IMR-90 (cell line): ENCODE measurements at regions not wholly inside any gene's neighbourhood (a gene's known extent, or its start where the extent isn't known, plus 50 kb on each side); places are given as distances from the start of the nearest gene placed in this dataset.

Experiments
- ATAC-seq: fragments of 200-7000 bp; cut with Tn5 transposase; 2 replicates; pipeline ENCODE4 v1.9.1; 2020; ENCODE audit warnings: low read depth, mild to moderate bottlenecking, moderate library complexity
- BruUV-seq: library from RNA; stranded (reverse); fragments of 400-500 nt; replicated peaks from 2 replicates; lab custom pipeline; 2021; lab: Mats Ljungman, UMichigan
- CTCF ChIA-PET: fragments of 300-600 bp; formaldehyde crosslinking; extraction: SDS; loops from one replicate; lab custom pipeline; 2021; ENCODE audit warnings: antibody characterized with exemption; lab: Yijun Ruan, JAX
- POLR2A ChIA-PET: fragments of 300-600 bp; sonication (Branson Sonifier 250); formaldehyde crosslinking; loops from one replicate; lab custom pipeline; 2022; ENCODE audit warnings: antibody characterized with exemption; ENCODE audit not compliant: unreplicated experiment; lab: Charles Lee
- DNase-seq: peaks from one replicate; pipeline ENCODE4 v3.0.0; 2013
- H2AFZ ChIP-seq: replicated peaks from 2 replicates; pipeline ENCODE3; 2013; ENCODE audit warnings: low read length, mild to moderate bottlenecking; ENCODE audit not compliant: poor library complexity
- H2AK5ac ChIP-seq: 2 replicates; pipeline ENCODE4 v1.6.1; 2013; ENCODE audit warnings: low read depth, low read length, inconsistent platforms
- H2AK9ac ChIP-seq: replicated peaks from 2 replicates; pipeline ENCODE3; 2013; ENCODE audit warnings: mild to moderate bottlenecking, low read depth, low read length, moderate library complexity; ENCODE audit not compliant: poor library complexity
- H2BK120ac ChIP-seq: 2 replicates; pipeline ENCODE4 v1.6.1; 2013; ENCODE audit warnings: low read depth, low read length, inconsistent platforms
- H2BK15ac ChIP-seq: 3 replicates; pipeline ENCODE4 v1.6.1; 2013; ENCODE audit warnings: low read depth, low read length, inconsistent platforms
- H2BK20ac ChIP-seq: 2 replicates; pipeline ENCODE4 v1.6.1; 2013; ENCODE audit warnings: low read depth, mild to moderate bottlenecking, inconsistent platforms, low read length, moderate library complexity
- H2BK5ac ChIP-seq: 2 replicates; pipeline ENCODE4 v1.6.1; 2013; ENCODE audit warnings: mild to moderate bottlenecking, low read depth, low read length, inconsistent platforms; ENCODE audit not compliant: poor library complexity, severe bottlenecking
- H3K14ac ChIP-seq: replicated peaks from 2 replicates; pipeline ENCODE4 v1.6.1; 2013; ENCODE audit warnings: low read depth, low read length, inconsistent platforms
- H3K18ac ChIP-seq: 2 replicates; pipeline ENCODE4 v1.6.1; 2013; ENCODE audit warnings: low read depth, low read length, control low read depth
- H3K23ac ChIP-seq: 2 replicates; pipeline ENCODE4 v1.6.1; 2013; ENCODE audit warnings: low read depth, low read length, inconsistent platforms
- H3K27ac ChIP-seq: 2 replicates; pipeline ENCODE4 v1.5.1; 2013; ENCODE audit warnings: mild to moderate bottlenecking, control low read depth, low read length; ENCODE audit not compliant: insufficient read depth
- H3K27me3 ChIP-seq: 2 replicates; pipeline ENCODE4 v1.6.1; 2013; ENCODE audit warnings: low read length; ENCODE audit not compliant: control insufficient read depth, insufficient read depth
- H3K36me3 ChIP-seq: 2 replicates; pipeline ENCODE4 v1.6.1; 2013; ENCODE audit warnings: low read length, mixed read lengths; ENCODE audit not compliant: control insufficient read depth, insufficient read depth
- H3K4ac ChIP-seq: 2 replicates; pipeline ENCODE4 v1.6.1; 2013; ENCODE audit warnings: low read depth, low read length, inconsistent platforms
- H3K4me1 ChIP-seq: 2 replicates; pipeline ENCODE4 v1.6.1; 2013; ENCODE audit warnings: low read length, mixed read lengths; ENCODE audit not compliant: control insufficient read depth, insufficient read depth
- H3K4me2 ChIP-seq: 2 replicates; pipeline ENCODE4 v1.6.1; 2013; ENCODE audit warnings: low read depth, mild to moderate bottlenecking, control low read depth, low read length, moderate library complexity
- H3K4me3 ChIP-seq: 2 replicates; pipeline ENCODE4 v1.5.1; 2013; ENCODE audit warnings: low read depth, mild to moderate bottlenecking, control low read depth, low read length, moderate library complexity; ENCODE audit not compliant: insufficient read depth
- H3K56ac ChIP-seq: 2 replicates; pipeline ENCODE4 v1.6.1; 2013; ENCODE audit warnings: low read length, inconsistent platforms; ENCODE audit not compliant: insufficient read depth; ENCODE audit errors: extremely low read depth
- H3K79me1 ChIP-seq, 2 experiments: 2 replicates each; pipeline ENCODE4 v1.6.1; 2013; ENCODE audit warnings: low read length in 2 of 2, inconsistent platforms in 1 of 2, low read depth in 1 of 2
- H3K9ac ChIP-seq: 2 replicates; pipeline ENCODE4 v1.6.1; 2013; ENCODE audit warnings: low read depth, low read length, control low read depth
- H3K9me1 ChIP-seq: 2 replicates; pipeline ENCODE4 v1.6.1; 2013; ENCODE audit warnings: low read length, inconsistent platforms; ENCODE audit not compliant: insufficient read depth
- H3K9me3 ChIP-seq: 2 replicates; pipeline ENCODE4 v1.6.1; 2013; ENCODE audit warnings: low read length; ENCODE audit not compliant: control insufficient read depth, insufficient read depth
- H4K20me1 ChIP-seq: 2 replicates; pipeline ENCODE4 v1.6.1; 2013; ENCODE audit warnings: low read length, inconsistent platforms; ENCODE audit not compliant: insufficient read depth
- H4K5ac ChIP-seq: 2 replicates; pipeline ENCODE4 v1.6.1; 2013; ENCODE audit warnings: mild to moderate bottlenecking, low read depth, low read length, control low read depth
- H4K8ac ChIP-seq, 2 experiments: 2 replicates each; pipeline ENCODE4 v1.6.1; 2013; ENCODE audit warnings: low read depth in 2 of 2, low read length in 2 of 2, control low read depth in 1 of 2, inconsistent platforms in 1 of 2
- H4K91ac ChIP-seq: 2 replicates; pipeline ENCODE4 v1.6.1; 2013; ENCODE audit warnings: low read depth, low read length, inconsistent platforms; ENCODE audit not compliant: insufficient read depth
- BHLHE40 ChIP-seq: fragments of 150-350 bp; IDR thresholded peaks from 2 replicates; pipeline ENCODE4 v1.6.1; 2016; ENCODE audit warnings: mild to moderate bottlenecking, low read depth, low read length
- CEBPB ChIP-seq: IDR thresholded peaks from 2 replicates; pipeline ENCODE4 v1.6.1; 2012; ENCODE audit warnings: low read depth, low read length, improper control_type of control experiment
- CHD1 ChIP-seq: IDR thresholded peaks from 2 replicates; pipeline ENCODE4 v1.6.1; 2012; ENCODE audit warnings: low read depth, low read length, improper control_type of control experiment
- FOS ChIP-seq: fragments of 150-350 bp; IDR thresholded peaks from 2 replicates; pipeline ENCODE4 v1.6.1; 2016; ENCODE audit warnings: low read depth, low read length
- MAFK ChIP-seq: IDR thresholded peaks from 2 replicates; pipeline ENCODE4 v1.6.1; 2012; ENCODE audit warnings: low read depth, low read length, improper control_type of control experiment
- MAZ ChIP-seq: IDR thresholded peaks from 2 replicates; pipeline ENCODE4 v1.6.1; 2012; ENCODE audit warnings: low read depth, mild to moderate bottlenecking, low read length, improper control_type of control experiment, moderate library complexity, borderline replicate concordance
- MXI1 ChIP-seq: IDR thresholded peaks from 2 replicates; pipeline ENCODE4 v1.6.1; 2012; ENCODE audit warnings: low read depth, mild to moderate bottlenecking, low read length, moderate library complexity, borderline replicate concordance
- NFE2L2 ChIP-seq: fragments of 150-350 bp; IDR thresholded peaks from 2 replicates; pipeline ENCODE4 v1.6.1; 2016; ENCODE audit warnings: low read depth, mild to moderate bottlenecking, low read length
- POLR2A ChIP-seq: IDR thresholded peaks from 2 replicates; pipeline ENCODE4 v1.6.1; 2012; ENCODE audit warnings: mild to moderate bottlenecking, low read depth, low read length
- RAD21 ChIP-seq: IDR thresholded peaks from 2 replicates; pipeline ENCODE4 v1.6.1; 2012; ENCODE audit warnings: low read length, improper control_type of control experiment
- RCOR1 ChIP-seq: IDR thresholded peaks from 2 replicates; pipeline ENCODE4 v1.6.1; 2012; ENCODE audit warnings: mild to moderate bottlenecking, low read length, improper control_type of control experiment; ENCODE audit not compliant: insufficient replicate concordance
- RFX5 ChIP-seq: IDR thresholded peaks from 2 replicates; pipeline ENCODE4 v1.8.0; 2012; ENCODE audit warnings: low read depth, mild to moderate bottlenecking, low read length, moderate library complexity
- SMC3 ChIP-seq: fragments of 150-350 bp; IDR thresholded peaks from 2 replicates; pipeline ENCODE4 v1.6.1; 2016; ENCODE audit warnings: low read depth, mild to moderate bottlenecking, antibody characterized with exemption, low read length, moderate library complexity
- WGBS, 2 experiments: methylation state at CpG; one replicate each; pipeline versions ENCODE4 v1.1.5 to v1.1.7; 2013; ENCODE audit warnings: missing lambda C conversion rate in 2 of 2; ENCODE audit not compliant: insufficient read length in 1 of 2; ENCODE audit errors: extremely low coverage in 2 of 2; 5-methylcytosine and 5-hydroxymethylcytosine counted together
- dilution Hi-C: fragments of 300-500 bp; cut with HindIII; formaldehyde crosslinking; loops from one replicate; pipeline ENCODE4 v1.14.3; 2018; ENCODE audit warnings: low sequenced_read_pairs; ENCODE audit not compliant: unreplicated experiment
- in situ Hi-C: fragments of 300-500 bp; cut with MboI; formaldehyde crosslinking; loops from 3 replicates; pipeline ENCODE4 v1.14.3; 2019; ENCODE audit warnings: low sequenced_read_pairs, inconsistent platforms, mixed read lengths
- intact Hi-C: fragments of 100-400 bp; cut with micrococcal nuclease; formaldehyde crosslinking; loops from 2 replicates; pipeline ENCODE4 v1.10.0; 2022
- TF ChIP-seq, protein P1 (sequence below): fragments of 150-350 bp; IDR thresholded peaks from 2 replicates; pipeline ENCODE4 v1.6.1; 2016; ENCODE audit warnings: low read depth, mild to moderate bottlenecking, low read length, moderate library complexity, borderline replicate concordance
- TF ChIP-seq, protein P2 (sequence below): conservative IDR thresholded peaks from 2 replicates; pipeline ENCODE4 v1.5.1; 2012; ENCODE audit warnings: mild to moderate bottlenecking, low read depth, low read length, improper control_type of control experiment
- TF ChIP-seq, protein P3 (sequence below): fragments of 150-350 bp; IDR thresholded peaks from 2 replicates; pipeline ENCODE4 v1.6.1; 2017; ENCODE audit warnings: mild to moderate bottlenecking, antibody characterized with exemption, low read length, low read depth

DNA sequence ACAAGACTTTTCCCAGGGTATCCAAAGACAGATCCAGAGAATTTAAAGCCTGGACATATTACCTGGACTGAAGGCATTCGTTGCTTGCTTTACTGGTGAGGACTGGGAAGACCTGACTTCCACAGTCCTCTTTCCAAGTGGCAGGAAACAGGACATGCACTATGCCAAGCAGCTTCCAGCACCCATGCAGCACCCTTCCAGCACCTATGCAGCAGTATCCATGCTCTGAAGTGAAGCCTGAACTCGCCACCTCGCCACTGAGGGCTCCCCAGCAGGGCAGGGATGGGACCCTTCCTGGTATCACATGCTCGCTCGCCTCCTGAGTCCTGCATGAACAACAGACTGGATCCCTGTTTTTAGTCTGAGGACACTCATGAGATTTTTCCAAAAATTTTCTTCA is 189.9 kb upstream of the KLF14 start:
- H2AK9ac ChIP-seq: peak overlapping the region; percentile 33
- H3K14ac ChIP-seq: peak overlapping the region; percentile 38
- peak overlapping the region; percentile 82 for H3K18ac ChIP-seq
- no peak overlapping the region; the same call in 1 of the 2 replicates for H3K56ac ChIP-seq
- H3K9me3 ChIP-seq: no peaks in the 10 kb centered on the region
- H3K27me3 ChIP-seq: no peaks in the 10 kb centered on the region
- H2AFZ ChIP-seq: no peak overlapping the region
- peak overlapping the region; percentile 79 for H3K23ac ChIP-seq
- peaks cover 8 to 60% of the 10 kb centered on the region in 2 experiments for H3K79me1 ChIP-seq
- H3K9me1 ChIP-seq: peaks cover 32% of the 10 kb centered on the region
- peaks cover 31% of the 10 kb centered on the region for H3K4me1 ChIP-seq
- no peak overlapping the region for H3K9ac ChIP-seq
- H2BK20ac ChIP-seq: 0 out of 2 replicates have a peak overlapping the region, but pooled peaks have one; percentile 42
- POLR2A ChIA-PET: interaction anchor here (0.8 kb wide), 1 partner anchor 10 kb away, joined by 3 read pairs; no protein-coding TSS in a partner anchor
- H3K27ac ChIP-seq: peak overlapping the region; percentile 68
- peak overlapping the region; percentile 63 for H2BK5ac ChIP-seq
- TF ChIP-seq FOS (no peak), MAZ (no peak), CHD1 (no peak), SMC3 (no peak), MXI1 (no peak), NFE2L2 (no peak), RFX5 (no peak), RAD21 (no peak), POLR2A (no peak), RCOR1 (no peak), BHLHE40 (no peak), CEBPB (no peak), MAFK (no peak)
- TF ChIP-seq, protein P1, sequence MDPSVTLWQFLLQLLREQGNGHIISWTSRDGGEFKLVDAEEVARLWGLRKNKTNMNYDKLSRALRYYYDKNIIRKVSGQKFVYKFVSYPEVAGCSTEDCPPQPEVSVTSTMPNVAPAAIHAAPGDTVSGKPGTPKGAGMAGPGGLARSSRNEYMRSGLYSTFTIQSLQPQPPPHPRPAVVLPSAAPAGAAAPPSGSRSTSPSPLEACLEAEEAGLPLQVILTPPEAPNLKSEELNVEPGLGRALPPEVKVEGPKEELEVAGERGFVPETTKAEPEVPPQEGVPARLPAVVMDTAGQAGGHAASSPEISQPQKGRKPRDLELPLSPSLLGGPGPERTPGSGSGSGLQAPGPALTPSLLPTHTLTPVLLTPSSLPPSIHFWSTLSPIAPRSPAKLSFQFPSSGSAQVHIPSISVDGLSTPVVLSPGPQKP: no peak
- TF ChIP-seq, protein P2, sequence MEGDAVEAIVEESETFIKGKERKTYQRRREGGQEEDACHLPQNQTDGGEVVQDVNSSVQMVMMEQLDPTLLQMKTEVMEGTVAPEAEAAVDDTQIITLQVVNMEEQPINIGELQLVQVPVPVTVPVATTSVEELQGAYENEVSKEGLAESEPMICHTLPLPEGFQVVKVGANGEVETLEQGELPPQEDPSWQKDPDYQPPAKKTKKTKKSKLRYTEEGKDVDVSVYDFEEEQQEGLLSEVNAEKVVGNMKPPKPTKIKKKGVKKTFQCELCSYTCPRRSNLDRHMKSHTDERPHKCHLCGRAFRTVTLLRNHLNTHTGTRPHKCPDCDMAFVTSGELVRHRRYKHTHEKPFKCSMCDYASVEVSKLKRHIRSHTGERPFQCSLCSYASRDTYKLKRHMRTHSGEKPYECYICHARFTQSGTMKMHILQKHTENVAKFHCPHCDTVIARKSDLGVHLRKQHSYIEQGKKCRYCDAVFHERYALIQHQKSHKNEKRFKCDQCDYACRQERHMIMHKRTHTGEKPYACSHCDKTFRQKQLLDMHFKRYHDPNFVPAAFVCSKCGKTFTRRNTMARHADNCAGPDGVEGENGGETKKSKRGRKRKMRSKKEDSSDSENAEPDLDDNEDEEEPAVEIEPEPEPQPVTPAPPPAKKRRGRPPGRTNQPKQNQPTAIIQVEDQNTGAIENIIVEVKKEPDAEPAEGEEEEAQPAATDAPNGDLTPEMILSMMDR: no peak
- TF ChIP-seq, protein P3, sequence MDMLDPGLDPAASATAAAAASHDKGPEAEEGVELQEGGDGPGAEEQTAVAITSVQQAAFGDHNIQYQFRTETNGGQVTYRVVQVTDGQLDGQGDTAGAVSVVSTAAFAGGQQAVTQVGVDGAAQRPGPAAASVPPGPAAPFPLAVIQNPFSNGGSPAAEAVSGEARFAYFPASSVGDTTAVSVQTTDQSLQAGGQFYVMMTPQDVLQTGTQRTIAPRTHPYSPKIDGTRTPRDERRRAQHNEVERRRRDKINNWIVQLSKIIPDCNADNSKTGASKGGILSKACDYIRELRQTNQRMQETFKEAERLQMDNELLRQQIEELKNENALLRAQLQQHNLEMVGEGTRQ: no peak
- WGBS, 2 experiments: 100% methylated on average over 2 of the region's 5 CpGs; no CpG with 5 or more reads in 1 of the 2 experiments
- peak overlapping the region; percentile 68 for H4K91ac ChIP-seq
- H3K4ac ChIP-seq: peak overlapping the region; percentile 82
- intact Hi-C loops (no loop called here), dilution Hi-C loops (no loop called here), in situ Hi-C loops (no loop called here)
- CTCF ChIA-PET: no interaction called here
- no peak overlapping the region for H3K4me3 ChIP-seq
- no peak for DNase-seq
- no TSS peak for BruUV-seq
- H3K36me3 ChIP-seq: peaks cover 9% of the 10 kb centered on the region
- peak overlapping the region; percentile 71 for H2BK120ac ChIP-seq
- peaks cover 17% of the 10 kb centered on the region; the same call in 1 of the 2 replicates for H4K20me1 ChIP-seq
- H4K5ac ChIP-seq: peak overlapping the region; percentile 91
- peak overlapping the region; percentile 56; the same call in 1 of the 2 replicates for H3K4me2 ChIP-seq
- H2AK5ac ChIP-seq: peak overlapping the region; percentile 96
- peak overlapping the region; percentile 14 to 67; a peak in 3 of 4 replicates for H4K8ac ChIP-seq
- H2BK15ac ChIP-seq: peak overlapping the region; percentile 11; the same call in 1 of the 3 replicates
- no peak for ATAC-seq
